ENCODE measurements at regions not wholly inside any gene's neighbourhood (a gene's known extent, or its start where the extent isn't known, plus 50 kb on each side); places are given as distances from the start of the nearest gene placed in this dataset.

DNA sequence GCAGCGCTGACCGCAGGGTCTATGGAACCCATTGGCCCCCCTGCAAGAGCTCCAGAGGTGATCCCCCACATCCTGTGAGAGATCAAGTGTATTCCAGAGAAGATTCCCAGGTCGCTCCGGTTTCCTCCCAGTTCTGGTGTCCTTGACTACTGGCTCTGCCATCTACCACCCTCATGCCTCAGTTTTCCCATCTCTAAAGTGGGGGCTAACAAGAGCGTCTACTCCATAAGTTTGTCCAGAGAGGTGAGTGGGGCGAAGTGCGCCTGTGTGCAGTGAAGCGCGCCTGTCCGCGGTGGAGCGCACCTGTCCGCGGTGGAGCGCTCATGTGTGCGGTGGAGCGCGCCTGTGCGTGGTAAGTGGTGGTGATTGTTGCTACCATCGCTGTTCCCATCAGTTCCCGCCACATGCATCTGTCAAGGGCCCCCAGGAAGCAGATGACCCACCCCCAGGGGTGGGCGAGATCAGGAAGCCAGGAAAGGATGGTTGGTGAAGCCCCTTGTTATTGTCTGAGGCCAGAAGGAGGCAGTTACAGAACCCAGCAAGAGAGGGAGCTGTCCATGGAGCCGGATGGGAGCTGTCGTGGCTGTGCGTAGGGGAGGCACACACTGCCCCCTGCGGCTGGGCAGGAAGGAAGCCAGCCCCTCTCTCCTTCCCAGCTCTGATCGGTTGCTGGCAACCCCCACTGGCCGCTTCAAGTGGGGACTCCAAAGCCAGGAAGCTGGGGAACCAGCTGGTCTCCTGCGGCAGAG lies 73.2 kb upstream of the FGF3 start:
- TF ChIP-seq, protein P1, sequence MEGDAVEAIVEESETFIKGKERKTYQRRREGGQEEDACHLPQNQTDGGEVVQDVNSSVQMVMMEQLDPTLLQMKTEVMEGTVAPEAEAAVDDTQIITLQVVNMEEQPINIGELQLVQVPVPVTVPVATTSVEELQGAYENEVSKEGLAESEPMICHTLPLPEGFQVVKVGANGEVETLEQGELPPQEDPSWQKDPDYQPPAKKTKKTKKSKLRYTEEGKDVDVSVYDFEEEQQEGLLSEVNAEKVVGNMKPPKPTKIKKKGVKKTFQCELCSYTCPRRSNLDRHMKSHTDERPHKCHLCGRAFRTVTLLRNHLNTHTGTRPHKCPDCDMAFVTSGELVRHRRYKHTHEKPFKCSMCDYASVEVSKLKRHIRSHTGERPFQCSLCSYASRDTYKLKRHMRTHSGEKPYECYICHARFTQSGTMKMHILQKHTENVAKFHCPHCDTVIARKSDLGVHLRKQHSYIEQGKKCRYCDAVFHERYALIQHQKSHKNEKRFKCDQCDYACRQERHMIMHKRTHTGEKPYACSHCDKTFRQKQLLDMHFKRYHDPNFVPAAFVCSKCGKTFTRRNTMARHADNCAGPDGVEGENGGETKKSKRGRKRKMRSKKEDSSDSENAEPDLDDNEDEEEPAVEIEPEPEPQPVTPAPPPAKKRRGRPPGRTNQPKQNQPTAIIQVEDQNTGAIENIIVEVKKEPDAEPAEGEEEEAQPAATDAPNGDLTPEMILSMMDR (conservative IDR thresholded peaks at IDR 0.05 in 1 of 2, IDR thresholded peaks at IDR 0.05 in 1 of 2; ENCODE audit: extremely low read depth in 1 of 2, insufficient read depth in 1 of 2, low read depth in 1 of 2, low read length in 2 of 2): no peak
- TF ChIP-seq EZH2 (IDR thresholded peaks at IDR 0.05; ENCODE audit: borderline replicate concordance, low read length): no peak

Data from mammary epithelial cell (primary cell).